GM12864 (cell line): ENCODE measurements at regions not wholly inside any gene's neighbourhood (a gene's known extent, or its start where the extent isn't known, plus 50 kb on each side); places are given as distances from the start of the nearest gene placed in this dataset.

Experiments used
- DNase-seq: peaks from one replicate; pipeline ENCODE4 v3.0.0-alpha.2; 2011; ENCODE audit warnings: low read depth
- H3K4me3 ChIP-seq: 2 replicates; pipeline ENCODE4 v1.5.1; 2011; ENCODE audit warnings: mild to moderate bottlenecking, low read depth, low read length, control low read depth
- TF ChIP-seq, protein P1 (sequence below): IDR thresholded peaks from 2 replicates; pipeline ENCODE4 v1.5.1; 2011; ENCODE audit warnings: low read depth, mild to moderate bottlenecking, moderate library complexity, low read length, control low read depth, inconsistent platforms; ENCODE audit errors: missing control alignments

GRCh38 chr15:98127586-98127985, 167.1 kb downstream of the ARRDC4 start:
- TF ChIP-seq, protein P1, sequence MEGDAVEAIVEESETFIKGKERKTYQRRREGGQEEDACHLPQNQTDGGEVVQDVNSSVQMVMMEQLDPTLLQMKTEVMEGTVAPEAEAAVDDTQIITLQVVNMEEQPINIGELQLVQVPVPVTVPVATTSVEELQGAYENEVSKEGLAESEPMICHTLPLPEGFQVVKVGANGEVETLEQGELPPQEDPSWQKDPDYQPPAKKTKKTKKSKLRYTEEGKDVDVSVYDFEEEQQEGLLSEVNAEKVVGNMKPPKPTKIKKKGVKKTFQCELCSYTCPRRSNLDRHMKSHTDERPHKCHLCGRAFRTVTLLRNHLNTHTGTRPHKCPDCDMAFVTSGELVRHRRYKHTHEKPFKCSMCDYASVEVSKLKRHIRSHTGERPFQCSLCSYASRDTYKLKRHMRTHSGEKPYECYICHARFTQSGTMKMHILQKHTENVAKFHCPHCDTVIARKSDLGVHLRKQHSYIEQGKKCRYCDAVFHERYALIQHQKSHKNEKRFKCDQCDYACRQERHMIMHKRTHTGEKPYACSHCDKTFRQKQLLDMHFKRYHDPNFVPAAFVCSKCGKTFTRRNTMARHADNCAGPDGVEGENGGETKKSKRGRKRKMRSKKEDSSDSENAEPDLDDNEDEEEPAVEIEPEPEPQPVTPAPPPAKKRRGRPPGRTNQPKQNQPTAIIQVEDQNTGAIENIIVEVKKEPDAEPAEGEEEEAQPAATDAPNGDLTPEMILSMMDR = no peak
- no peak overlapping the region for H3K4me3 ChIP-seq
- DNase-seq = no peak

DNA sequence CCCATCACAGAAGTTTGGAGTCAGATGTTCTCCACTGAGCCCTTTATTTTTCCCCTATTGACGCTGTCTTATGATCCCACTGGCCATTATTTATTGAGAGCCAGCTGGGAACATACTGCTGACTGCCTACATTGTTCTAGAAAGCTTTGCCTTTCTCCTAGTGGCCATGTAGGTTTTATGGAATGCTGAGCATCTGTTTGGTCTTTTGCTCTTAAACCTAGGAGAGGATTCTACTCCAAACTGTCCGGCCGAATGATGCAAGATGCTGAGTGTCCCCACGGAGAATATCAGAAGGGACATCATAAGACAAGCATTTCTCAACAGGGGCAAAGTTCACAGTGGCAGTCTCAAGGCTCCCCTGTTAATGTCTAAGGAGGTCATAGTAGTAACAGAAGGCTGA, 171.4 kb downstream of the ARRDC4 start:
- no peak overlapping the region for H3K4me3 ChIP-seq
- no peak for DNase-seq
- TF ChIP-seq, protein P1 = no peak

DNA sequence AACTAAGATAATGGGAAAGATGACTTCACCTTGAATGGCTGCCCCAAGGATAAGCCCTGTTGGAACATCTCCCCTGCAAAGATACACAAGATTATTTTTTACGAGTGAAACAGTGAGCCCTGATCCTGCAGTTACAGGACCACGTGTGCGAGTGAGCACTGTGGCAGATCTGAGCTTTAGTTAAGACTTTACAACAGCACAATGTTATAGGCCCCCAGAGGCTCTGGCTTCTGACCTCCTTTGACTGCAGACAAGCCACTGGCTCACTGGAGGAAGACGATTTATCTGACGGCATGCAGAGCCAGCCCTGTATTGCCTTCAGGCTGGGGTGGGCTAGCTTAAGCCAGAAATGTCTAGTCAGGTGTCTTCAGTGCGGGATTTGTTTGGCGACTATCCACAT, 174.4 kb downstream of the ARRDC4 start:
- TF ChIP-seq, protein P1 = no peak

GRCh38 chr15:98138910-98139309, 178.4 kb downstream of the ARRDC4 start:
- no peak for DNase-seq
- TF ChIP-seq, protein P1 = no peak
- H3K4me3 ChIP-seq = no peak overlapping the region

More for the DNA sequence above, 174.4 kb downstream of the ARRDC4 start:
- DNase-seq = no peak
- no peak overlapping the region for H3K4me3 ChIP-seq

DNA sequence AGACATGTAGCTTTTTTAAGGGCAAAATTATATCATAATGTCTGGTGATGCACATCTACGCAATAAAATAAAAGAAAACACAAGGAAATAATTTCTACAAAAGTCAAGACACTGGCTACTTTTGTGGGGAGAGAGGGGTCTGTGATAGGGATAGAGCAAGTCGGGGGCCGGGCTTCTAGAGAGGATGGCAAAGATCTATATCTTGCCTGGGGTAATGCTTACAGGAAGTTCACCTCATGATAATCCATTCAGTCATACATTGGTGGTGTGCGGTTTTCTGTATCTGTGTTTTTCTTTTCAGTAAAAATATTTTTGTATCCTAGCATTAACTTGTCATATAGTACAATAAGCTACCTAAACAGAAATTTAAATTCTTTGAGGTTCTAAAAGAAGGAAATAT, 178.8 kb downstream of the ARRDC4 start:
- no peak overlapping the region for H3K4me3 ChIP-seq
- no peak for DNase-seq
- TF ChIP-seq, protein P1 = no peak

GRCh38 chr15:98142572-98142971, 182.1 kb downstream of the ARRDC4 start:
- no peak for DNase-seq
- TF ChIP-seq, protein P1 = no peak
- no peak overlapping the region for H3K4me3 ChIP-seq

DNA sequence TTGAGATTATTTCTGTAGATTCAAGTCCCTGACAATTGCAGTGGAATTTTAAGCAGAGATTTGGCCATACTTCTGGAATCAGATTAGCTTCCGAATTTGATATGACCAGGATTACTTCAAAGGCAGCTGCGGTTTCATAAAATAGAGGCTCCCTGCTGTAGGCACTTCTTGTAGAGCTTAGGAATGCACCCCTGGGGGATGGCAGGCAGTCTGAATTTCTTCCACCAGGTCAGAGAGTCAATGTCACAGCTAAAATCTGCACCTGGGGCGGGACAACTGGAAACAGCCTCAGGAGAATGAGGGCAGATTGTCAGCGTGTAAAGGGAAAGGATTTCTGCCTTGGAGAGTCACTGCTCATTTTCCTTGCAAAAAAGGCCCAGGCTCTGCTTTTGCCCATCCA, 182.6 kb downstream of the ARRDC4 start:
- H3K4me3 ChIP-seq = no peak overlapping the region
- TF ChIP-seq, protein P1 = no peak
- DNase-seq = no peak
